Tibial nerve (tissue), 3 donors: ENCODE measurements at regions not wholly inside any gene's neighbourhood (a gene's known extent, or its start where the extent isn't known, plus 50 kb on each side); places are given as distances from the start of the nearest gene placed in this dataset.
"Not testable (repeated sequence)": the region's sequence is repeated elsewhere in the genome, so short reads cannot be mapped to it uniquely, and the experiment has no call there.

Source experiments
- EP300 ChIP-seq, 2 donors: sonication (generic); formaldehyde crosslinking; IDR thresholded peaks; one replicate each; pipeline ENCODE4 v1.6.1; 2017; ENCODE audit warnings: antibody characterized with exemption in 2 of 2, mild to moderate bottlenecking in 1 of 2
- POLR2A ChIP-seq, 2 donors: fragments of 450-650 bp; IDR thresholded peaks; one replicate each; pipeline ENCODE4 v1.6.1; 2017; ENCODE audit warnings: antibody characterized with exemption in 2 of 2, mild to moderate bottlenecking in 2 of 2, moderate library complexity in 2 of 2

- TF ChIP-seq EP300, POLR2A (IDR thresholded peaks at IDR 0.05): not testable (repeated sequence)
Observed at GRCh38 chr9:63296366-63296765, 1988.6 kb downstream of the FOXD4L5 start.
